Cardiac fibroblast (primary cell): ENCODE measurements at regions not wholly inside any gene's neighbourhood (a gene's known extent, or its start where the extent isn't known, plus 50 kb on each side); places are given as distances from the start of the nearest gene placed in this dataset.

Experiments
- DNase-seq, 2 donors: peaks; one replicate each; pipeline versions ENCODE4 v3.0.0 to v3.0.0-alpha.2; 2010; ENCODE audit warnings: low read depth in 2 of 2
- H3K4me3 ChIP-seq, 2 donors: replicated peaks in 1 of 2; 1 replicate in 1 of 2; 2 replicates in 1 of 2; pipeline ENCODE4 v1.5.1; 2011; ENCODE audit warnings: low read depth in 2 of 2, low read length in 2 of 2, mild to moderate bottlenecking in 2 of 2, moderate library complexity in 1 of 2
- TF ChIP-seq, protein P1 (sequence below): IDR thresholded peaks from one replicate; pipeline ENCODE4 v1.5.1; 2011; ENCODE audit warnings: low read depth, mild to moderate bottlenecking, low read length, inconsistent platforms

DNA sequence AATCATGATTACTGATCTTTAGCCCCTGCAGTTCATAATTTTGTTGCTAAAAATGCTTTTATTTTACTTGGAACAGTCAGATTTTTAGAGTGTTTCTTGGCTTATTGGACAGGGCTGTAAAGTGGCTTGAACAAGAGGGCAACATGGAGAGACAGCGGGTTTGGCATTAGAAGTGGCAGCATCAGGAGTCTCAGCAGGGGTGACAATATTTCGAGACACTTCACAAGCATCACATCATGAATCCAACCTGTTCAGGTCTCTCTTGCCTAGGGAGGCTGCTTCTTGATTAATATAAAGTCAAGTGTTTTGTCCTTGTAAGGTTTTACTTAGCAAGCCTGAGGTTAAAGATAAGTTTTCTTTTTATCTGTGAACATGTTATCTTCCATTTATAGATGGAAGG lies 2249.5 kb downstream of the LRRC4C start:
- H3K4me3 ChIP-seq = no peak overlapping the region
- no peak for DNase-seq
- TF ChIP-seq, protein P1, sequence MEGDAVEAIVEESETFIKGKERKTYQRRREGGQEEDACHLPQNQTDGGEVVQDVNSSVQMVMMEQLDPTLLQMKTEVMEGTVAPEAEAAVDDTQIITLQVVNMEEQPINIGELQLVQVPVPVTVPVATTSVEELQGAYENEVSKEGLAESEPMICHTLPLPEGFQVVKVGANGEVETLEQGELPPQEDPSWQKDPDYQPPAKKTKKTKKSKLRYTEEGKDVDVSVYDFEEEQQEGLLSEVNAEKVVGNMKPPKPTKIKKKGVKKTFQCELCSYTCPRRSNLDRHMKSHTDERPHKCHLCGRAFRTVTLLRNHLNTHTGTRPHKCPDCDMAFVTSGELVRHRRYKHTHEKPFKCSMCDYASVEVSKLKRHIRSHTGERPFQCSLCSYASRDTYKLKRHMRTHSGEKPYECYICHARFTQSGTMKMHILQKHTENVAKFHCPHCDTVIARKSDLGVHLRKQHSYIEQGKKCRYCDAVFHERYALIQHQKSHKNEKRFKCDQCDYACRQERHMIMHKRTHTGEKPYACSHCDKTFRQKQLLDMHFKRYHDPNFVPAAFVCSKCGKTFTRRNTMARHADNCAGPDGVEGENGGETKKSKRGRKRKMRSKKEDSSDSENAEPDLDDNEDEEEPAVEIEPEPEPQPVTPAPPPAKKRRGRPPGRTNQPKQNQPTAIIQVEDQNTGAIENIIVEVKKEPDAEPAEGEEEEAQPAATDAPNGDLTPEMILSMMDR = no peak

DNA sequence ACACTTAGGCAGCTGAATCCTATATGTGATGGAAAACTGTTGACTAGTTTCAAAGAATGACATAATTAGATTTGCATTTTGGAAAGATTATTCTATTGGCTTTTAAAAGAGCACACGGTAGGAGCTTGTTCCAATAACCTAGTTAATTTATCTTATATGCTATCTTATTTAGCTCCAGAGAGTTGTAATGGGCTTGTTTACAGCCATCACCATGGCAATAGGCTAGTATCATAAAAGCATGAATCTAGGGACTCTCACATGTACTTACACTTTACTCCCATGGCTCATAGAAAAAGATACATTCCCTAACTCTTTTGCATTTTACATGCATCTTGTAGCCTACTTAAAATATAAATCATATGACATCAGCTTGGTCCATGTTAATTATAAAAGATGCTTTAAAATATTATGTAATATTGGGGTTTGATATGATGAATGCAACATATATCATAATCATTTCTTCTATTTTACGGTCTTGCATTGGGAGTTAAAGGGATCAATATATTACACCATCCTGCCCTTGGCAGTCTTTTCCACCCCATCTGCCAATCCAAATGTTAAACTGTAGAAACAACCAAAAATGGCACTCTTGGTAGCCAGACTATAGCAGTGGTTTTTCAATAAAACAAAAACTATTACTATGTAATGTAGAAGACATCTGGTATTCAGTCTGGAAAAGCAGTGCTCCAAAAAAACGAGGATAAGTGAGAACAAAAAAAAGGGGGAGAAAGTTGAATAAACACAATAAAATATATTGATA lies 2254.0 kb downstream of the LRRC4C start:
- DNase-seq = no peak
- no peak overlapping the region for H3K4me3 ChIP-seq

DNA sequence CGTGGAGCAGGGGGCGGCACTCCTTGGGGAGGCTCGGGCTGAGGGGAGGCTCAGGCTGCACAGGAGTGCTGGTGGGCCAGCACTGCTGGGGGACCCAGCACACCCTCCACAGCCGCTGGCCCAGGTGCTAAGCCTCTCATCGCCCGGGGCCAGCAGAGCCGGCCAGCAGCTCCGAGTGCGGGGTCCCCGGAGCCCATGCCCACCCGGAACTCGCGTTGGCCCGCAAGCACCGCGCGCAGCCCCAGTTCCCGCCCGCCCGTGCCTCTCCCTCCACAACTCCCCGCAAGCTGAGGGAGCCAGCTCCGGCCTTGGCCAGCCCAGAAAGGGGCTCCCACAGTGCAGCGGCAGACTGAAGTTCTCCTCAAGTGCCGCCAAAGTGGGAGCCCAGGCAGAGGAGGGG lies 2266.8 kb downstream of the LRRC4C start:
- no peak for DNase-seq
- TF ChIP-seq, protein P1 = no peak
- H3K4me3 ChIP-seq = no peak overlapping the region

More for the DNA sequence above, 2254.0 kb downstream of the LRRC4C start:
- TF ChIP-seq, protein P1 = no peak

GRCh38 chr11:39190751-39191150 lies 2268.7 kb downstream of the LRRC4C start:
- no peak for DNase-seq
- H3K4me3 ChIP-seq = no peak overlapping the region
- TF ChIP-seq, protein P1 = no peak

- TF ChIP-seq, protein P1 = no peak
- no peak for DNase-seq
- no peak overlapping the region for H3K4me3 ChIP-seq
These were observed 2281.8 kb downstream of the LRRC4C start for GRCh38 chr11:39177678-39178077.

DNA sequence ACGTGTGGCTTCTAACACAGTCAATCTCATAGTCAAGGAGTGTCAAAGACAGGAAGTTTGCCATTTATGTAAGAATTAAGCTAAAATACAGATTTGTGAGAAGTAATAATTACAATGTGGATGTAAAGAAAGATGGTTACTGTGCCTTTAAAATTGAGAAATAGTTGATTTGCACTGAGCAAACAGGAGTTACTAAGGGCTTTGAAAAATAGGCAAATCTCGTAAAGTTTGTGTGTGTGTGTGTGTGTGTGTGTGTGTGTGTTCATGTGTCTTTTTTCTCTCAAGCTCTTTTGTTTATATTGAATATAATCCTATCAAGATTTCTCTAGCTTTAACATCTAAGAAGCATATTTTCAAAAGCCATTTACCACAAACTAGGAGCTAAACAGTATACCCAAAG lies 2284.5 kb downstream of the LRRC4C start:
- TF ChIP-seq, protein P1 = no peak
- no peak overlapping the region for H3K4me3 ChIP-seq
- DNase-seq = no peak

DNA sequence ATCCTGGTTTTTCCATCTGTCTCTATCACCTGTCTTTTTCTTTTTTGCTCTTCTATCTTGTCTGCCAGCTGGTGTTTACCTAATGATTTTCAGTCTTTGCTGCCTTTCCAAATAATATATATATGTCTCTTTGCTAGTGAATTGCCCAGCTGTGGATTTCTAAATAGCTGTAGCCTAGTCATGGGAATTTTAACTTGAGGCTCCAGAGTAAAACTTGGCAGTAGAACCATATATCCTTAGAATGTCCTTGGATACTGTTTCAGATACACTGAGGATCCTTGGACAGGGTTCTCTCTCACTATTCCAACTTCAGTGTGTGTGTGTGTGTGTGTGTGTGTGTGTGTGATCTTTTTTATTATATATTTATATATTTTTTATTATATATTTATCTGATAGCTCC lies 2285.3 kb downstream of the LRRC4C start:
- H3K4me3 ChIP-seq = no peak overlapping the region
- TF ChIP-seq, protein P1 = no peak
- no peak for DNase-seq
